Sigmoid colon (tissue), 6 donors: ENCODE measurements at regions not wholly inside any gene's neighbourhood (a gene's known extent, or its start where the extent isn't known, plus 50 kb on each side); places are given as distances from the start of the nearest gene placed in this dataset.

Experiments
- DNase-seq: peaks from one replicate; pipeline ENCODE4 v3.0.0-alpha.2; 2019
- H3K27ac ChIP-seq, 4 donors: fragments of 200-600 bp; sonication (generic); one replicate each; pipeline ENCODE4 v1.5.1; 2016 to 2019; ENCODE audit warnings: mild to moderate bottlenecking in 1 of 4
- H3K27me3 ChIP-seq, 3 donors: fragments of 200-600 bp; sonication (generic); one replicate each; pipeline ENCODE4 v1.5.1; 2019; ENCODE audit warnings: mild to moderate bottlenecking in 1 of 3
- H3K36me3 ChIP-seq, 4 donors: fragments of 200-600 bp; sonication (generic); one replicate each; pipeline ENCODE4 v1.5.1; 2016 to 2019
- H3K4me1 ChIP-seq, 4 donors: fragments of 200-600 bp; sonication (generic); one replicate each; pipeline ENCODE4 v1.5.1; 2017 to 2019
- H3K4me3 ChIP-seq, 4 donors: fragments of 200-600 bp; sonication (generic); one replicate each; pipeline ENCODE4 v1.5.1; 2017 to 2019; ENCODE audit warnings: mild to moderate bottlenecking in 2 of 4, moderate library complexity in 1 of 4
- H3K9me3 ChIP-seq, 4 donors: fragments of 200-600 bp in 3 of 4; sonication (generic) in 3 of 4; one replicate each; pipeline versions ENCODE4 v1.5.1 to v1.6.1; 2013 to 2019
- EP300 ChIP-seq, 4 donors: sonication (generic); formaldehyde crosslinking; IDR thresholded peaks; one replicate each; pipeline ENCODE4 v1.6.1; 2017; ENCODE audit warnings: antibody characterized with exemption in 4 of 4
- POLR2A ChIP-seq, 2 donors: fragments of 450-650 bp; IDR thresholded peaks; one replicate each; pipeline ENCODE4 v1.6.1; 2016; ENCODE audit warnings: antibody characterized with exemption in 2 of 2, mild to moderate bottlenecking in 2 of 2, moderate library complexity in 2 of 2
- POLR2AphosphoS5 ChIP-seq, 4 donors: sonication (generic); formaldehyde crosslinking; IDR thresholded peaks; one replicate each; pipeline ENCODE4 v1.6.1; 2017; ENCODE audit warnings: antibody characterized with exemption in 4 of 4
- WGBS, 2 donors: extraction: QIAGEN DNeasy Blood & Tissue Kit; methylation state at CpG; one replicate each; pipeline ENCODE4 v1.1.7; 2013; 5-methylcytosine and 5-hydroxymethylcytosine counted together
- intact Hi-C: fragments of 100-400 bp; cut with DNase I; formaldehyde crosslinking; loops from one replicate; pipeline ENCODE4 v1.15.1; 2023
- TF ChIP-seq, protein P1 (sequence below), 4 experiments: fragments of 450-650 bp in 3 of 4; fragments of 200-600 bp in 1 of 4; IDR thresholded peaks; one replicate each; pipeline ENCODE4 v1.5.1; 2016 to 2019; ENCODE audit warnings: antibody characterized with exemption in 4 of 4, mild to moderate bottlenecking in 3 of 4, moderate library complexity in 2 of 4
- donor health status: healthy with polysubstance abuse.
- donor health status: healthy.

DNA sequence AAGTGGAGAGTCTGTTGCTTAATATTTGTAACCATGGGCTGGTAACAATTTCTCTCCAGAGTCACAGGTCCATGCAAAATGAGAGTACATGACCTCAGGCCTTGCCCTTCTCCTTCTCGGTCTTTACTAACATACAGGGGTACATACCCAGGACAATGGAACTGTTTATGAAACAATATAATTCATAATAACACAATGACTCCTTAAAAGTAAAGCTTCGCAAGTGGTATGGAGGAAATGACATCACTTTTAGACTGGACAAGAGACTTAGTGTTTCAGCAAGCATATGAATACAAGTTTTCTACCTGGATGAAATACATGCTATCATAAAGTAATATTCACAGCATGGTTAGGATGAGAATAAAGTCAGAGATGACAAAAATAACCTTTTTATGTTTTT lies 386.6 kb downstream of the PLK2 start:
- Histone ChIP-seq H3K27me3 (no peaks in the 10 kb centered on the region), H3K36me3 (no peaks in the 10 kb centered on the region), H3K4me3 (no peak overlapping the region), H3K27ac (no peak overlapping the region), H3K4me1 (peaks cover 0 to 16% (median 7%) of the 10 kb centered on the region in 4 donors), H3K9me3 (peaks cover 0 to under 1% (median 0%) of the 10 kb centered on the region in 4 donors)
- 76 to 88% methylated on average over 2 of the region's 2 CpGs for WGBS, 2 donors
- no peak for DNase-seq
- TF ChIP-seq POLR2AphosphoS5 (IDR thresholded peaks at IDR 0.05) = no peak
- intact Hi-C loops = no loop called here

DNA sequence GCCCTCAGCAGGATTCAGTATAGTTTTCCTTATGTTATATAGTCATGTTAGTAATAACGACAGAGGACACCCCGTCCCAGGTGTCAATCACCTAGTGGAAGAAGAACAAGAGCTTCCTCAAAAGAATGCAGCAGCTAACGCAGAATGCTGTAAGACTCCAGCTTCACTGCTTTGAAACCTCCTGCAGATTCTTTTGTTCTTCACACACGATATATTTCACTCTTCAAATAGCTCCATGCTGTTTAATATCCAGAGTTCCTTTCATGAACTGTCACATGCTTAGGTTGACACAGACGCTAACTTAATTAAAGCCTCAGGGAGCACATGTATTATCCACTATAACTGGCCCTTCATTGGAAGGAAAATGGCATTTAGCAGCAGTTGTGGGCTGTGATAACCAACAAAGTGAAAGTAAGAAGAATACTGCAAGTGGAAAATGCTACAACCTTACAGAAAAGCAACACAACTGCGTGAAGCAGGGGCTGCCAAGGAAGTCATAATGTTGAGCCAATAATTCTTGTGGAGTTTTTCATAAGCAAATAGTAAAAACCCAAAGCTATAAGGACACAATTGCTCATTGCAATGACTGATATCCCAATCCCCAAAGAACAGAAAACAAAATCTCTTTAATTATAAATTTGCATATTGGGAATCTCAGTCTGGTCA lies 387.5 kb downstream of the PLK2 start:
- intact Hi-C loops = no loop called here
- DNase-seq = no peak
- TF ChIP-seq POLR2A (IDR thresholded peaks at IDR 0.05) (no peak), POLR2AphosphoS5 (IDR thresholded peaks at IDR 0.05) (no peak), EP300 (IDR thresholded peaks at IDR 0.05) (no peak)
- TF ChIP-seq, protein P1, sequence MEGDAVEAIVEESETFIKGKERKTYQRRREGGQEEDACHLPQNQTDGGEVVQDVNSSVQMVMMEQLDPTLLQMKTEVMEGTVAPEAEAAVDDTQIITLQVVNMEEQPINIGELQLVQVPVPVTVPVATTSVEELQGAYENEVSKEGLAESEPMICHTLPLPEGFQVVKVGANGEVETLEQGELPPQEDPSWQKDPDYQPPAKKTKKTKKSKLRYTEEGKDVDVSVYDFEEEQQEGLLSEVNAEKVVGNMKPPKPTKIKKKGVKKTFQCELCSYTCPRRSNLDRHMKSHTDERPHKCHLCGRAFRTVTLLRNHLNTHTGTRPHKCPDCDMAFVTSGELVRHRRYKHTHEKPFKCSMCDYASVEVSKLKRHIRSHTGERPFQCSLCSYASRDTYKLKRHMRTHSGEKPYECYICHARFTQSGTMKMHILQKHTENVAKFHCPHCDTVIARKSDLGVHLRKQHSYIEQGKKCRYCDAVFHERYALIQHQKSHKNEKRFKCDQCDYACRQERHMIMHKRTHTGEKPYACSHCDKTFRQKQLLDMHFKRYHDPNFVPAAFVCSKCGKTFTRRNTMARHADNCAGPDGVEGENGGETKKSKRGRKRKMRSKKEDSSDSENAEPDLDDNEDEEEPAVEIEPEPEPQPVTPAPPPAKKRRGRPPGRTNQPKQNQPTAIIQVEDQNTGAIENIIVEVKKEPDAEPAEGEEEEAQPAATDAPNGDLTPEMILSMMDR (IDR thresholded peaks at IDR 0.05) = no peak

DNA sequence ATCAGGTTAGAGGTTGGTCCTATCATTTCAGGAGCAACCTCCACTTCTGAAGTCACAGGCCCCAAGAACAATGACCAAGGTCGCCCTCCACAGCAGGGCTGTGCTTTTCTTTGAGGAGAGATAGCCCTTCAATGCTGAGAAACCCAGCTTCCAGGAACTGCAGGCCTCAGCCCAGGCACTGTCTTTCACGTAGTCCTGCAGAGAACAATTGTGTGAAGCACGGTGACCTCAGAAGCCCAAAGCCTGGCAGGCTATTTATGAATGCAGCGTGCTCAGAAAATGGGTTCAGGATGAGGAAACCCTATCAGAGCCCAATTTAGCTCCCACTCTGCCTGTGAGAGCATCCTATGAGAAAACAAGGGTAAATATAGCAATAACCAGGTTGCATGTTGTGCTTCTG lies 388.3 kb downstream of the PLK2 start:
- peaks cover 0 to 3% (median 0%) of the 10 kb centered on the region in 4 donors for H3K9me3 ChIP-seq
- peak overlapping the region in 2 of 4 donors; percentile 18 to 19 for H3K27ac ChIP-seq
- no peak for TF ChIP-seq POLR2A (IDR thresholded peaks at IDR 0.05)
- no peak for TF ChIP-seq POLR2AphosphoS5 (IDR thresholded peaks at IDR 0.05)
- TF ChIP-seq EP300 (IDR thresholded peaks at IDR 0.05) = no peak
- TF ChIP-seq, protein P1 (IDR thresholded peaks at IDR 0.05) = no peak
- no peak for DNase-seq
- H3K4me3 ChIP-seq = no peak overlapping the region
- WGBS, 2 donors = 82 to 84% methylated on average over 4 of the region's 4 CpGs
- H3K4me1 ChIP-seq = peaks cover 0 to 16% (median 7%) of the 10 kb centered on the region in 4 donors
- no peaks in the 10 kb centered on the region for H3K27me3 ChIP-seq
- no peaks in the 10 kb centered on the region for H3K36me3 ChIP-seq
- intact Hi-C loops = no loop called here

More for the DNA sequence above, 387.5 kb downstream of the PLK2 start:
- Histone ChIP-seq H3K4me1 (peaks cover 0 to 16% (median 7%) of the 10 kb centered on the region in 4 donors), H3K36me3 (no peaks in the 10 kb centered on the region), H3K4me3 (peak overlapping the region in 3 of 4 donors; percentile 2 to 27 (median 9)), H3K27ac (peak overlapping the region in 3 of 4 donors; percentile 1 to 20 (median 18)), H3K9me3 (peaks cover 0 to 3% (median 0%) of the 10 kb centered on the region in 4 donors), H3K27me3 (no peaks in the 10 kb centered on the region)
- WGBS, 2 donors = 70 to 76% methylated on average over 6 of the region's 6 CpGs

DNA sequence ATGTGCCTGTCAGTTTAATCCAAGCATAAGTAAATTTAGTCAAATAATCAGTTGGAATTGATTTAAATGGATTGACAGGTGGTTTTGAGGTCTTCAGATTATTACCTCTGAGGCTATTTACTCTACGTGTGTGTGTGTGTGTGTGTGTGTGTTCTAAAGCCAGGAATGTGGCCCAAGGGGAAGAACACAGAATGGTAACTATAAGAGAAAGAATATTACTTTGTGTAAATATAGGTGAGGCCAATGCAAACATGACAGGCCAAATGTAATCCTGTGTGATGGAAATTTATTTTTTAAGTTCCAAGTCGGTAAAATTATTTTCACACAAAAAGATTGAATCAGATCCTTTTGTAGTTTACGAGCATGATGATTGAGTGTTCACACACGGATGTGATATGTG lies 390.0 kb downstream of the PLK2 start:
- 15 to 65% methylated on average over 4 of the region's 4 CpGs for WGBS, 2 donors
- Histone ChIP-seq H3K27ac (no peak overlapping the region), H3K4me1 (peaks cover 0 to 16% (median 7%) of the 10 kb centered on the region in 4 donors), H3K36me3 (no peaks in the 10 kb centered on the region), H3K4me3 (no peak overlapping the region), H3K9me3 (peaks cover 0 to 3% (median 0%) of the 10 kb centered on the region in 4 donors), H3K27me3 (no peaks in the 10 kb centered on the region)
- DNase-seq = no peak
- intact Hi-C loops = no loop called here
- TF ChIP-seq EP300 (IDR thresholded peaks at IDR 0.05) (no peak), POLR2A (IDR thresholded peaks at IDR 0.05) (no peak), POLR2AphosphoS5 (IDR thresholded peaks at IDR 0.05) (no peak)
- TF ChIP-seq, protein P1 (IDR thresholded peaks at IDR 0.05) = no peak

DNA sequence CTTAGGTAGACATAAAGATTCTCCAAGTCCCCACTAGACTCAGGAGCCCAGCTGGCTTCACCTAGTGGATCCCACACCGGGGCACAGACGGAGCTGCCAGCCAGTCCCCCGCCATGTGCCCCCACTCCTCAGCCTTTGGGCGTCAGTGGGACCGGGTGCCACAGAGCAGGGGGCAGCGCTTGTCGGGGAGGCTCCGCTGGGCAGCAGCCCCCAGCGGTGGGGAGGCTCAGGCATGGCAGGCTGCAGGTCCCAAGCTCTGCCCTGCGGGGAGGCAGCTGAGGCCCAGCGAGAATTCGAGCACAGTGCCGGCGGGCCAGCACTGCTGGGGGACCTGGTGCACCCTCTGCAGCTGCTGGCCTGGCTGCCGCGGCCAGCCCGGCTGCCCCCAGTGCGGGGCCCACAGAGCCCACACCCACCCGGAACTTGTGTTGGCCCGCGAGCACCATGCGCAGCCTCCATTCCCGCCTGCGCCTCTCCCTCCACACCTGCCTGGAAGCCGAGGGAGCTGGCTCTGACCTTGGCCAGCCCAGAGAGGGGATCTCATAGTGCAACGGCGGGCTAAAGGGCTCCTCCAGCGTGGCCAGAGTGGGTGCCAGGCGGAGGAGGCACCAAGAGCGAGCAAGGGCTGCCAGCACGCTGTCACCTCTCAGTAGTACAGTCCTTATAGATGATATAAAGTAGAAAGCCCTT lies 390.7 kb downstream of the PLK2 start:
- DNase-seq = no peak
- WGBS, 2 donors = 91 to 95% methylated on average over 31 of the region's 31 CpGs

More for the DNA sequence above, 390.7 kb downstream of the PLK2 start:
- Histone ChIP-seq H3K27me3 (no peaks in the 10 kb centered on the region), H3K9me3 (peaks cover 0 to 3% (median 0%) of the 10 kb centered on the region in 4 donors), H3K4me1 (peaks cover 0 to 16% (median 7%) of the 10 kb centered on the region in 4 donors), H3K4me3 (no peak overlapping the region), H3K27ac (no peak overlapping the region), H3K36me3 (no peaks in the 10 kb centered on the region)
- TF ChIP-seq EP300 (IDR thresholded peaks at IDR 0.05) (no peak), POLR2A (IDR thresholded peaks at IDR 0.05) (no peak), POLR2AphosphoS5 (IDR thresholded peaks at IDR 0.05) (no peak)
- TF ChIP-seq, protein P1 (IDR thresholded peaks at IDR 0.05) = no peak
- intact Hi-C loops = no loop called here
